ENCODE measurements at regions not wholly inside any gene's neighbourhood (a gene's known extent, or its start where the extent isn't known, plus 50 kb on each side); places are given as distances from the start of the nearest gene placed in this dataset.

GRCh38 chr2:120883607-120884440 is 148.2 kb downstream of the GLI2 start:
- Histone ChIP-seq H3K79me2 (ENCODE audit: insufficient read depth, low read length) (no peaks in the 10 kb centered on the region), H3K4me2 (ENCODE audit: low read length) (no peak overlapping the region), H4K20me1 (ENCODE audit: insufficient read depth) (no peaks in the 10 kb centered on the region), H3K4me1 (ENCODE audit: control insufficient read depth in 1 of 2, insufficient read depth in 2 of 2, low read length in 2 of 2) (no peaks in the 10 kb centered on the region), H3K36me3 (ENCODE audit: control insufficient read depth in 1 of 2, insufficient read depth in 2 of 2, low read length in 2 of 2) (no peaks in the 10 kb centered on the region), H3K27ac (ENCODE audit: low read depth, low read length) (no peak overlapping the region), H3K27me3 (ENCODE audit: insufficient read depth, low read length) (no peaks in the 10 kb centered on the region; the same call in 1 of the 2 replicates), H3K4me3 (replicated peaks in 1 of 2; ENCODE audit: low read depth in 1 of 2, low read length in 2 of 2) (no peak overlapping the region), H2AFZ (ENCODE audit: low read depth, low read length, poor library complexity, severe bottlenecking) (no peak overlapping the region), H3K9ac (ENCODE audit: low read length) (no peak overlapping the region), H3K9me2 (ENCODE audit: insufficient read depth) (no peaks in the 10 kb centered on the region), H3K9me3 (ENCODE audit: control insufficient read depth in 1 of 2, insufficient read depth in 1 of 2, low read depth in 1 of 2, low read length in 2 of 2) (no peaks in the 10 kb centered on the region)
- POLR2A ChIA-PET, result interaction anchor here (1.1 kb wide), 1 partner anchor 191 kb away, joined by 3 read pairs; no protein-coding TSS in a partner anchor
- TF ChIP-seq CBX3 (IDR thresholded peaks at IDR 0.05; ENCODE audit: low read depth) (no peak), RAD21 (IDR thresholded peaks at IDR 0.05; ENCODE audit: low read depth) (peak; percentile 53)
- TF ChIP-seq, protein P1, sequence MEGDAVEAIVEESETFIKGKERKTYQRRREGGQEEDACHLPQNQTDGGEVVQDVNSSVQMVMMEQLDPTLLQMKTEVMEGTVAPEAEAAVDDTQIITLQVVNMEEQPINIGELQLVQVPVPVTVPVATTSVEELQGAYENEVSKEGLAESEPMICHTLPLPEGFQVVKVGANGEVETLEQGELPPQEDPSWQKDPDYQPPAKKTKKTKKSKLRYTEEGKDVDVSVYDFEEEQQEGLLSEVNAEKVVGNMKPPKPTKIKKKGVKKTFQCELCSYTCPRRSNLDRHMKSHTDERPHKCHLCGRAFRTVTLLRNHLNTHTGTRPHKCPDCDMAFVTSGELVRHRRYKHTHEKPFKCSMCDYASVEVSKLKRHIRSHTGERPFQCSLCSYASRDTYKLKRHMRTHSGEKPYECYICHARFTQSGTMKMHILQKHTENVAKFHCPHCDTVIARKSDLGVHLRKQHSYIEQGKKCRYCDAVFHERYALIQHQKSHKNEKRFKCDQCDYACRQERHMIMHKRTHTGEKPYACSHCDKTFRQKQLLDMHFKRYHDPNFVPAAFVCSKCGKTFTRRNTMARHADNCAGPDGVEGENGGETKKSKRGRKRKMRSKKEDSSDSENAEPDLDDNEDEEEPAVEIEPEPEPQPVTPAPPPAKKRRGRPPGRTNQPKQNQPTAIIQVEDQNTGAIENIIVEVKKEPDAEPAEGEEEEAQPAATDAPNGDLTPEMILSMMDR (IDR thresholded peaks at IDR 0.05 in 2 of 3, conservative IDR thresholded peaks at IDR 0.05 in 1 of 3; ENCODE audit: borderline replicate concordance in 1 of 3, insufficient read depth in 1 of 3, low read depth in 2 of 3, low read length in 2 of 3), result peak; percentile 14 to 34 (median 21); a peak in 2 of 6 replicates
- no TSS peak for BruUV-seq (replicated peaks)
- peak; percentile 41; the same call in 1 of the 2 replicates for ATAC-seq
- intact Hi-C loops (cut with micrococcal nuclease), result loop anchor here (10.0 kb wide), 1 partner anchor 189 kb away; no protein-coding TSS in a partner anchor
- CTCF ChIA-PET, result no interaction called here
- no peak for DNase-seq (ENCODE audit: low read depth, low spot score)
- RAD21 ChIA-PET (ENCODE audit: low non-redundant PET in 1 of 2, low total read pairs in 2 of 2, uncharacterized antibody in 2 of 2, unreplicated experiment in 2 of 2), result no interaction called here

GRCh38 chr2:120884472-120885290 is 149.0 kb downstream of the GLI2 start:
- Histone ChIP-seq H3K4me1 (ENCODE audit: control insufficient read depth in 1 of 2, insufficient read depth in 2 of 2, low read length in 2 of 2) (no peaks in the 10 kb centered on the region), H2AFZ (ENCODE audit: low read depth, low read length, poor library complexity, severe bottlenecking) (no peak overlapping the region), H3K4me2 (ENCODE audit: low read length) (no peak overlapping the region), H3K9me2 (ENCODE audit: insufficient read depth) (no peaks in the 10 kb centered on the region), H3K4me3 (replicated peaks in 1 of 2; ENCODE audit: low read depth in 1 of 2, low read length in 2 of 2) (no peak overlapping the region), H3K36me3 (ENCODE audit: control insufficient read depth in 1 of 2, insufficient read depth in 2 of 2, low read length in 2 of 2) (no peaks in the 10 kb centered on the region), H3K79me2 (ENCODE audit: insufficient read depth, low read length) (no peaks in the 10 kb centered on the region), H3K27me3 (ENCODE audit: insufficient read depth, low read length) (no peaks in the 10 kb centered on the region; the same call in 1 of the 2 replicates), H3K27ac (ENCODE audit: low read depth, low read length) (no peak overlapping the region), H3K9me3 (ENCODE audit: control insufficient read depth in 1 of 2, insufficient read depth in 1 of 2, low read depth in 1 of 2, low read length in 2 of 2) (no peaks in the 10 kb centered on the region), H4K20me1 (ENCODE audit: insufficient read depth) (no peaks in the 10 kb centered on the region), H3K9ac (ENCODE audit: low read length) (no peak overlapping the region)
- ChIA-PET RAD21 (ENCODE audit: low non-redundant PET in 1 of 2, low total read pairs in 2 of 2, uncharacterized antibody in 2 of 2, unreplicated experiment in 2 of 2) (no interaction called here), CTCF (no interaction called here), POLR2A (no interaction called here)
- DNase-seq (ENCODE audit: low read depth, low spot score) (no peak), ATAC-seq (no peak)
- intact Hi-C loops (cut with micrococcal nuclease), result loop anchor here (10.0 kb wide), 1 partner anchor 190 kb away; no protein-coding TSS in a partner anchor
- BruUV-seq (replicated peaks), result no TSS peak
- no peak for TF ChIP-seq RAD21 (IDR thresholded peaks at IDR 0.05; ENCODE audit: low read depth)
- TF ChIP-seq ATF3 (IDR thresholded peaks at IDR 0.05), result no peak
- TF ChIP-seq EZH2phosphoT487 (IDR thresholded peaks at IDR 0.05; ENCODE audit: borderline replicate concordance), result no peak
- no peak for TF ChIP-seq FOSL1 (IDR thresholded peaks at IDR 0.05; ENCODE audit: low read depth)
- TF ChIP-seq, protein P2, sequence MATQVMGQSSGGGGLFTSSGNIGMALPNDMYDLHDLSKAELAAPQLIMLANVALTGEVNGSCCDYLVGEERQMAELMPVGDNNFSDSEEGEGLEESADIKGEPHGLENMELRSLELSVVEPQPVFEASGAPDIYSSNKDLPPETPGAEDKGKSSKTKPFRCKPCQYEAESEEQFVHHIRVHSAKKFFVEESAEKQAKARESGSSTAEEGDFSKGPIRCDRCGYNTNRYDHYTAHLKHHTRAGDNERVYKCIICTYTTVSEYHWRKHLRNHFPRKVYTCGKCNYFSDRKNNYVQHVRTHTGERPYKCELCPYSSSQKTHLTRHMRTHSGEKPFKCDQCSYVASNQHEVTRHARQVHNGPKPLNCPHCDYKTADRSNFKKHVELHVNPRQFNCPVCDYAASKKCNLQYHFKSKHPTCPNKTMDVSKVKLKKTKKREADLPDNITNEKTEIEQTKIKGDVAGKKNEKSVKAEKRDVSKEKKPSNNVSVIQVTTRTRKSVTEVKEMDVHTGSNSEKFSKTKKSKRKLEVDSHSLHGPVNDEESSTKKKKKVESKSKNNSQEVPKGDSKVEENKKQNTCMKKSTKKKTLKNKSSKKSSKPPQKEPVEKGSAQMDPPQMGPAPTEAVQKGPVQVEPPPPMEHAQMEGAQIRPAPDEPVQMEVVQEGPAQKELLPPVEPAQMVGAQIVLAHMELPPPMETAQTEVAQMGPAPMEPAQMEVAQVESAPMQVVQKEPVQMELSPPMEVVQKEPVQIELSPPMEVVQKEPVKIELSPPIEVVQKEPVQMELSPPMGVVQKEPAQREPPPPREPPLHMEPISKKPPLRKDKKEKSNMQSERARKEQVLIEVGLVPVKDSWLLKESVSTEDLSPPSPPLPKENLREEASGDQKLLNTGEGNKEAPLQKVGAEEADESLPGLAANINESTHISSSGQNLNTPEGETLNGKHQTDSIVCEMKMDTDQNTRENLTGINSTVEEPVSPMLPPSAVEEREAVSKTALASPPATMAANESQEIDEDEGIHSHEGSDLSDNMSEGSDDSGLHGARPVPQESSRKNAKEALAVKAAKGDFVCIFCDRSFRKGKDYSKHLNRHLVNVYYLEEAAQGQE (IDR thresholded peaks at IDR 0.05; ENCODE audit: low read depth), result no peak
- no peak for TF ChIP-seq SIN3A (IDR thresholded peaks at IDR 0.05; ENCODE audit: low read depth)
- no peak for TF ChIP-seq EZH2 (IDR thresholded peaks at IDR 0.05)
- no peak for TF ChIP-seq TCF7L2 (IDR thresholded peaks at IDR 0.05; ENCODE audit: borderline replicate concordance, extremely low read depth, insufficient read depth, insufficient read length)
- TF ChIP-seq ELF1 (IDR thresholded peaks at IDR 0.05; ENCODE audit: borderline replicate concordance, low read depth), result no peak
- TF ChIP-seq JUND (IDR thresholded peaks at IDR 0.05), result no peak
